A549 (cell line): ENCODE measurements at regions not wholly inside any gene's neighbourhood (a gene's known extent, or its start where the extent isn't known, plus 50 kb on each side); places are given as distances from the start of the nearest gene placed in this dataset.

Source experiments
- ATAC-seq, 2 experiments: fragments of 200-7000 bp in 1 of 2; fragments of >200 bp in 1 of 2; cut with Nextera tagmentation in 1 of 2; cut with Tn5 transposase in 1 of 2; 3 replicates each; pipeline versions ENCODE4 v1.8.0 to v1.9.1; 2018 to 2020; ENCODE audit warnings: mild to moderate bottlenecking in 1 of 2, moderate library complexity in 1 of 2
- CTCF ChIA-PET: fragments of 300-600 bp; sonication (Branson Sonifier 250); formaldehyde crosslinking; extraction: SDS; loops from one replicate; lab custom pipeline; 2021; ENCODE audit warnings: antibody characterized with exemption, inconsistent platforms; lab: Yijun Ruan, JAX
- POLR2A ChIA-PET: fragments of 350-600 bp; formaldehyde crosslinking; extraction: SDS; loops from one replicate; lab custom pipeline; 2021; ENCODE audit warnings: antibody characterized with exemption, inconsistent platforms; lab: Yijun Ruan, JAX
- DNase-seq, 2 experiments: peaks; one replicate each; pipeline versions ENCODE4 v3.0.0 to v3.0.0-alpha.2; 2011 to 2016; ENCODE audit warnings: low read depth in 1 of 2, low spot score in 1 of 2
- FAIRE-seq: peaks from 2 replicates; lab custom pipeline; 2011; peaks lifted over from hg19 to GRCh38; lab: Jason Lieb, UNC
- H3K27ac ChIP-seq, 2 experiments: fragments of >200 bp; sonication (Bioruptor Twin); formaldehyde crosslinking; 3 replicates each; pipeline ENCODE4 v1.5.1; 2016 to 2017
- H3K4me1 ChIP-seq: fragments of >200 bp; sonication (Bioruptor Twin); formaldehyde crosslinking; 3 replicates; pipeline ENCODE4 v1.6.1; 2016
- H3K4me2 ChIP-seq: fragments of >200 bp; sonication (Bioruptor Twin); formaldehyde crosslinking; 3 replicates; pipeline ENCODE4 v1.6.1; 2016
- H3K4me3 ChIP-seq: fragments of >200 bp; sonication (Bioruptor Twin); formaldehyde crosslinking; 3 replicates; pipeline ENCODE4 v1.5.1; 2016
- H3K9me3 ChIP-seq: fragments of >200 bp; sonication (Bioruptor Twin); formaldehyde crosslinking; 3 replicates; pipeline ENCODE4 v1.6.1; 2016
- BCL3 ChIP-seq: fragments of >200 bp; sonication (Bioruptor Twin); formaldehyde crosslinking; IDR thresholded peaks from 3 replicates; pipeline ENCODE4 v1.6.1; 2016
- CBX8 ChIP-seq: fragments of 200-600 bp; sonication (generic); IDR thresholded peaks from 2 replicates; pipeline ENCODE4 v1.6.1; 2016
- E2F6 ChIP-seq: IDR thresholded peaks from 2 replicates; pipeline ENCODE4 v1.6.1; 2012; ENCODE audit warnings: low read depth, borderline replicate concordance
- EHMT2 ChIP-seq: fragments of 200-600 bp; sonication (generic); IDR thresholded peaks from 2 replicates; pipeline ENCODE4 v1.6.1; 2016; ENCODE audit warnings: antibody characterized with exemption, low read depth, mild to moderate bottlenecking, moderate library complexity
- EP300 ChIP-seq, 2 experiments: fragments of >200 bp; sonication (Bioruptor Twin); formaldehyde crosslinking; IDR thresholded peaks; 2 replicates in 1 of 2; 3 replicates in 1 of 2; pipeline ENCODE4 v1.6.1; 2016 to 2017
- ESRRA ChIP-seq: fragments of 150-350 bp; IDR thresholded peaks from 2 replicates; pipeline ENCODE4 v1.6.1; 2014; ENCODE audit warnings: mild to moderate bottlenecking, low read length, borderline replicate concordance
- FOSL2 ChIP-seq, 2 experiments: fragments of 450-650 bp in 1 of 2; fragments of >200 bp in 1 of 2; sonication (Bioruptor Twin) in 1 of 2; formaldehyde crosslinking; IDR thresholded peaks; 2 replicates each; pipeline versions ENCODE4 v1.5.0 to v1.6.1; 2016 to 2020; ENCODE audit warnings: mild to moderate bottlenecking in 1 of 2, moderate library complexity in 1 of 2
- FOXS1 ChIP-seq: fragments of 250-450 bp; sonication (Bioruptor Pico); IDR thresholded peaks from 2 replicates; pipeline ENCODE4 v1.5.0; 2020; ENCODE audit warnings: mild to moderate bottlenecking, moderate library complexity
- HEYL ChIP-seq: fragments of 250-450 bp; sonication (Bioruptor Pico); IDR thresholded peaks from 2 replicates; pipeline ENCODE4 v1.8.0; 2021; ENCODE audit warnings: mild to moderate bottlenecking, moderate library complexity
- HOXB13 ChIP-seq: fragments of 250-450 bp; sonication (Bioruptor Pico); IDR thresholded peaks from 2 replicates; pipeline ENCODE4 v1.5.0; 2020; ENCODE audit warnings: low read depth, mild to moderate bottlenecking, moderate library complexity
- MAFK ChIP-seq: fragments of 450-650 bp; IDR thresholded peaks from 2 replicates; pipeline ENCODE4 v1.6.1; 2014; ENCODE audit not compliant: partially characterized antibody
- MAX ChIP-seq: IDR thresholded peaks from 2 replicates; pipeline ENCODE4 v1.6.1; 2012
- MAZ ChIP-seq: fragments of 150-350 bp; IDR thresholded peaks from 2 replicates; pipeline ENCODE4 v1.6.1; 2014; ENCODE audit warnings: antibody characterized with exemption, low read depth, low read length, borderline replicate concordance
- MYC ChIP-seq: IDR thresholded peaks from 2 replicates; pipeline ENCODE4 v1.6.1; 2012; ENCODE audit warnings: mild to moderate bottlenecking, inconsistent platforms, low read length, improper control_type of control experiment, borderline replicate concordance
- NFE2L2 ChIP-seq: fragments of 150-350 bp; conservative IDR thresholded peaks from 2 replicates; pipeline ENCODE4 v1.6.1; 2014; ENCODE audit warnings: low read length
- POLR2AphosphoS2 ChIP-seq: conservative IDR thresholded peaks from 2 replicates; pipeline ENCODE4 v1.6.1; 2012; ENCODE audit warnings: low read length, improper control_type of control experiment, inconsistent platforms
- REST ChIP-seq: fragments of 200-600 bp; sonication (generic); IDR thresholded peaks from 2 replicates; pipeline ENCODE4 v1.6.1; 2016; ENCODE audit warnings: antibody characterized with exemption, mild to moderate bottlenecking, moderate library complexity
- RFX5 ChIP-seq: fragments of 450-650 bp; IDR thresholded peaks from 2 replicates; pipeline ENCODE4 v1.7.1; 2014; ENCODE audit warnings: antibody characterized with exemption, mild to moderate bottlenecking, moderate library complexity
- SREBF2 ChIP-seq: fragments of 450-650 bp; IDR thresholded peaks from 2 replicates; pipeline ENCODE4 v1.6.1; 2014; ENCODE audit warnings: mild to moderate bottlenecking, moderate library complexity
- TP53 ChIP-seq: fragments of 250-450 bp; sonication (Bioruptor Pico); IDR thresholded peaks from 2 replicates; pipeline ENCODE4 v1.5.0; 2021; ENCODE audit warnings: mild to moderate bottlenecking, moderate library complexity
- ZSCAN20 ChIP-seq: fragments of 250-450 bp; sonication (Bioruptor Pico); IDR thresholded peaks from 2 replicates; pipeline ENCODE4 v1.8.0; 2022; ENCODE audit warnings: mild to moderate bottlenecking, moderate library complexity
- WGBS: methylation state at CpG from one replicate; pipeline ENCODE4 v1.1.6; 2017; ENCODE audit errors: missing lambda C conversion rate; 5-methylcytosine and 5-hydroxymethylcytosine counted together

- ATAC-seq (no peak; a peak in 1 of 6 replicates), DNase-seq (peak in 1 of 2 experiments; percentile 14), FAIRE-seq (no peak)
- Histone ChIP-seq H3K4me3 (no peak overlapping the region), H3K27ac (no peak overlapping the region), H3K4me2 (peak overlapping the region; percentile 39), H3K9me3 (no peaks in the 10 kb centered on the region), H3K4me1 (no peaks in the 10 kb centered on the region)
- CTCF ChIA-PET, result no interaction called here
- WGBS, result 12% methylated on average over 4 of the region's 4 CpGs
- no peak for TF ChIP-seq HOXB13 (CRISPR knock-in tag)
- no peak for TF ChIP-seq MAX
- no peak for TF ChIP-seq MAZ
- no peak for TF ChIP-seq TP53 (CRISPR knock-in tag)
- no peak for TF ChIP-seq EP300 (IDR thresholded peaks at IDR 0.05)
- TF ChIP-seq ESRRA, result no peak
- no peak for TF ChIP-seq MYC
- TF ChIP-seq NFE2L2, result no peak
- no peak for TF ChIP-seq FOSL2 (IDR thresholded peaks at IDR 0.05)
- no peak for TF ChIP-seq FOSL2 (CRISPR knock-in tag; IDR thresholded peaks at IDR 0.05)
- TF ChIP-seq POLR2AphosphoS2, result no peak
- TF ChIP-seq HEYL (CRISPR knock-in tag), result no peak
- no peak for TF ChIP-seq FOXS1 (CRISPR knock-in tag)
- TF ChIP-seq EHMT2, result no peak
- TF ChIP-seq SREBF2, result no peak
- no peak for TF ChIP-seq BCL3
- no peak for TF ChIP-seq RFX5
- POLR2A ChIA-PET, result no interaction called here
Measured at GRCh38 chr7:20508109-20508508, 107.4 kb upstream of the ABCB5 start.

GRCh38 chr7:20509892-20510572, 105.4 kb upstream of the ABCB5 start:
- ATAC-seq, result no peak
- H3K9me3 ChIP-seq, result no peaks in the 10 kb centered on the region
- ChIA-PET POLR2A (no interaction called here), CTCF (no interaction called here)
- no peak for TF ChIP-seq POLR2AphosphoS2
- no peak for TF ChIP-seq TP53 (CRISPR knock-in tag)
- no peak for TF ChIP-seq ZSCAN20 (CRISPR knock-in tag)
- TF ChIP-seq MYC, result no peak
- TF ChIP-seq REST, result no peak
- TF ChIP-seq CBX8, result no peak
- TF ChIP-seq MAFK, result peak; percentile 44
- no peak for TF ChIP-seq E2F6
- FAIRE-seq, result no peak
- no peak for DNase-seq
- WGBS, result 15% methylated on average over 4 of the region's 4 CpGs
- no peaks in the 10 kb centered on the region for H3K4me1 ChIP-seq
- H3K4me2 ChIP-seq, result no peak overlapping the region
- no peak overlapping the region for H3K4me3 ChIP-seq
- no peak overlapping the region for H3K27ac ChIP-seq
